Myocyte (in vitro differentiated cells): ENCODE measurements at regions not wholly inside any gene's neighbourhood (a gene's known extent, or its start where the extent isn't known, plus 50 kb on each side); places are given as distances from the start of the nearest gene placed in this dataset.
"Not testable (repeated sequence)": the region's sequence is repeated elsewhere in the genome, so short reads cannot be mapped to it uniquely, and the experiment has no call there.

Experiments used
- DNase-seq: peaks from one replicate; pipeline ENCODE4 v3.0.0-alpha.2; 2012; ENCODE audit warnings: low read depth

- DNase-seq: no peak
Observed at GRCh38 chr2:13667415-13667757, 950.6 kb downstream of the TRIB2 start.

GRCh38 chr2:13669607-13670006 lies 952.9 kb downstream of the TRIB2 start:
- no peak for DNase-seq

- not testable (repeated sequence) for DNase-seq
Observed at GRCh38 chr2:13673821-13674220, 957.1 kb downstream of the TRIB2 start.

GRCh38 chr2:13676269-13676668 lies 956.2 kb upstream of the LRATD1 start:
- peak; percentile 77 for DNase-seq

- no peak for DNase-seq
Observed at GRCh38 chr2:13681936-13682335, 950.6 kb upstream of the LRATD1 start.

- peak; percentile 31 for DNase-seq
Observed at GRCh38 chr2:13682540-13683272, 949.8 kb upstream of the LRATD1 start.

GRCh38 chr2:13686262-13686661 lies 946.3 kb upstream of the LRATD1 start:
- no peak for DNase-seq

- no peak for DNase-seq
Observed at GRCh38 chr2:13694673-13695072, 937.8 kb upstream of the LRATD1 start.

- DNase-seq: no peak
Observed at GRCh38 chr2:13696601-13697000, 935.9 kb upstream of the LRATD1 start.

GRCh38 chr2:13698847-13699246 lies 933.7 kb upstream of the LRATD1 start:
- DNase-seq: no peak

GRCh38 chr2:13699939-13700338 lies 932.6 kb upstream of the LRATD1 start:
- not testable (repeated sequence) for DNase-seq

GRCh38 chr2:13711154-13711553 lies 921.4 kb upstream of the LRATD1 start:
- DNase-seq: no peak

- no peak for DNase-seq
Observed at GRCh38 chr2:13714466-13714865, 918.1 kb upstream of the LRATD1 start.

- DNase-seq: no peak
Observed at GRCh38 chr2:13725945-13726344, 906.6 kb upstream of the LRATD1 start.

GRCh38 chr2:13745330-13745729 lies 887.2 kb upstream of the LRATD1 start:
- peak; percentile 9 for DNase-seq

- DNase-seq: no peak
Observed at GRCh38 chr2:13751955-13752354, 880.6 kb upstream of the LRATD1 start.

GRCh38 chr2:13758412-13758811 lies 874.1 kb upstream of the LRATD1 start:
- no peak for DNase-seq

- DNase-seq: no peak
Observed at GRCh38 chr2:13768274-13768673, 864.2 kb upstream of the LRATD1 start.

GRCh38 chr2:13770279-13770678 lies 862.2 kb upstream of the LRATD1 start:
- no peak for DNase-seq

- no peak for DNase-seq
Observed at GRCh38 chr2:13779996-13780395, 852.5 kb upstream of the LRATD1 start.

GRCh38 chr2:13791019-13791547 lies 841.4 kb upstream of the LRATD1 start:
- DNase-seq: peak; percentile 2

- DNase-seq: no peak
Observed at GRCh38 chr2:13806539-13806938, 826.0 kb upstream of the LRATD1 start.

GRCh38 chr2:13813236-13813635 lies 819.3 kb upstream of the LRATD1 start:
- DNase-seq: no peak
